Sigmoid colon (tissue), 6 donors: ENCODE measurements at regions not wholly inside any gene's neighbourhood (a gene's known extent, or its start where the extent isn't known, plus 50 kb on each side); places are given as distances from the start of the nearest gene placed in this dataset.

Experiments
- DNase-seq: peaks from one replicate; pipeline ENCODE4 v3.0.0-alpha.2; 2019
- H3K27ac ChIP-seq, 4 donors: fragments of 200-600 bp; sonication (generic); one replicate each; pipeline ENCODE4 v1.5.1; 2016 to 2019; ENCODE audit warnings: mild to moderate bottlenecking in 1 of 4
- H3K27me3 ChIP-seq, 3 donors: fragments of 200-600 bp; sonication (generic); one replicate each; pipeline ENCODE4 v1.5.1; 2019; ENCODE audit warnings: mild to moderate bottlenecking in 1 of 3
- H3K36me3 ChIP-seq, 4 donors: fragments of 200-600 bp; sonication (generic); one replicate each; pipeline ENCODE4 v1.5.1; 2016 to 2019
- H3K4me1 ChIP-seq, 4 donors: fragments of 200-600 bp; sonication (generic); one replicate each; pipeline ENCODE4 v1.5.1; 2017 to 2019
- H3K4me3 ChIP-seq, 4 donors: fragments of 200-600 bp; sonication (generic); one replicate each; pipeline ENCODE4 v1.5.1; 2017 to 2019; ENCODE audit warnings: mild to moderate bottlenecking in 2 of 4, moderate library complexity in 1 of 4
- H3K9me3 ChIP-seq, 4 donors: fragments of 200-600 bp in 3 of 4; sonication (generic) in 3 of 4; one replicate each; pipeline versions ENCODE4 v1.5.1 to v1.6.1; 2013 to 2019
- EP300 ChIP-seq, 4 donors: sonication (generic); formaldehyde crosslinking; IDR thresholded peaks; one replicate each; pipeline ENCODE4 v1.6.1; 2017; ENCODE audit warnings: antibody characterized with exemption in 4 of 4
- POLR2A ChIP-seq, 2 donors: fragments of 450-650 bp; IDR thresholded peaks; one replicate each; pipeline ENCODE4 v1.6.1; 2016; ENCODE audit warnings: antibody characterized with exemption in 2 of 2, mild to moderate bottlenecking in 2 of 2, moderate library complexity in 2 of 2
- POLR2AphosphoS5 ChIP-seq, 4 donors: sonication (generic); formaldehyde crosslinking; IDR thresholded peaks; one replicate each; pipeline ENCODE4 v1.6.1; 2017; ENCODE audit warnings: antibody characterized with exemption in 4 of 4
- WGBS, 2 donors: extraction: QIAGEN DNeasy Blood & Tissue Kit; methylation state at CpG; one replicate each; pipeline ENCODE4 v1.1.7; 2013; 5-methylcytosine and 5-hydroxymethylcytosine counted together
- intact Hi-C: fragments of 100-400 bp; cut with DNase I; formaldehyde crosslinking; loops from one replicate; pipeline ENCODE4 v1.15.1; 2023
- TF ChIP-seq, protein P1 (sequence below), 4 experiments: fragments of 450-650 bp in 3 of 4; fragments of 200-600 bp in 1 of 4; IDR thresholded peaks; one replicate each; pipeline ENCODE4 v1.5.1; 2016 to 2019; ENCODE audit warnings: antibody characterized with exemption in 4 of 4, mild to moderate bottlenecking in 3 of 4, moderate library complexity in 2 of 4
- donor health status: healthy with polysubstance abuse.
- donor health status: healthy.

- H3K4me1 ChIP-seq: peaks cover 0 to 18% (median 8%) of the 10 kb centered on the region in 4 donors
- H3K4me3 ChIP-seq: peak overlapping the region in 3 of 4 donors; percentile 10 to 31 (median 25)
- H3K36me3 ChIP-seq: no peaks in the 10 kb centered on the region
- no peak for DNase-seq
- H3K27ac ChIP-seq: peak overlapping the region in 2 of 4 donors; percentile 32 to 53
- TF ChIP-seq EP300 (IDR thresholded peaks at IDR 0.05): no peak
- TF ChIP-seq POLR2AphosphoS5 (IDR thresholded peaks at IDR 0.05): no peak
- TF ChIP-seq POLR2A (IDR thresholded peaks at IDR 0.05): no peak
- TF ChIP-seq, protein P1, sequence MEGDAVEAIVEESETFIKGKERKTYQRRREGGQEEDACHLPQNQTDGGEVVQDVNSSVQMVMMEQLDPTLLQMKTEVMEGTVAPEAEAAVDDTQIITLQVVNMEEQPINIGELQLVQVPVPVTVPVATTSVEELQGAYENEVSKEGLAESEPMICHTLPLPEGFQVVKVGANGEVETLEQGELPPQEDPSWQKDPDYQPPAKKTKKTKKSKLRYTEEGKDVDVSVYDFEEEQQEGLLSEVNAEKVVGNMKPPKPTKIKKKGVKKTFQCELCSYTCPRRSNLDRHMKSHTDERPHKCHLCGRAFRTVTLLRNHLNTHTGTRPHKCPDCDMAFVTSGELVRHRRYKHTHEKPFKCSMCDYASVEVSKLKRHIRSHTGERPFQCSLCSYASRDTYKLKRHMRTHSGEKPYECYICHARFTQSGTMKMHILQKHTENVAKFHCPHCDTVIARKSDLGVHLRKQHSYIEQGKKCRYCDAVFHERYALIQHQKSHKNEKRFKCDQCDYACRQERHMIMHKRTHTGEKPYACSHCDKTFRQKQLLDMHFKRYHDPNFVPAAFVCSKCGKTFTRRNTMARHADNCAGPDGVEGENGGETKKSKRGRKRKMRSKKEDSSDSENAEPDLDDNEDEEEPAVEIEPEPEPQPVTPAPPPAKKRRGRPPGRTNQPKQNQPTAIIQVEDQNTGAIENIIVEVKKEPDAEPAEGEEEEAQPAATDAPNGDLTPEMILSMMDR (IDR thresholded peaks at IDR 0.05): no peak
- intact Hi-C loops: no loop called here
- H3K27me3 ChIP-seq: no peaks in the 10 kb centered on the region
- WGBS, 2 donors: 64 to 76% methylated on average over 4 of the region's 4 CpGs
- no peaks in the 10 kb centered on the region for H3K9me3 ChIP-seq
These were observed 49.8 kb upstream of the TRPC4 start for GRCh38 chr13:37919329-37919880.
